ENCODE measurements at regions not wholly inside any gene's neighbourhood (a gene's known extent, or its start where the extent isn't known, plus 50 kb on each side); places are given as distances from the start of the nearest gene placed in this dataset.

DNA sequence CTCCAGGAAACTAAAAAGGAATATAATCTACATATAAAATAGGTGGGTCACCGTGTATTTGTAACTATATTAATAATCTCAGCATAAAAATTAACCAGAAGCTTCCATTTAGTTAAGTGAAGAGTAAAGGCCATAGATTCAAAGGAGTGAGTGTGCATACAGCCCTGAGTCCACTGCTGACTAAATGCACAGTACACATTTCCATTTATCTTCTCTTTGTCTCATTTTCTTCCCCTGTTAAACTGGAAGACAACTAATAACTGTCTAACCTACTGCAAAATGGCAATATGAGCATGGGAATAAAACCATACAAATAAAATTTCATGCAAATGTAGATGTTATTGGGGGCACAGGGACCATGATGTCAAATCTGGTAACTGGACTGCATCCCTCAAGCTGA, 59.9 kb upstream of the DAB2 start:
- Histone ChIP-seq H3K36me3 (ENCODE audit: control insufficient read depth in 1 of 2, insufficient read depth in 2 of 2, low read length in 2 of 2) (no peaks in the 10 kb centered on the region), H3K9me3 (ENCODE audit: control insufficient read depth in 1 of 2, low read length in 2 of 2) (no peaks in the 10 kb centered on the region), H3K27me3 (ENCODE audit: control insufficient read depth in 1 of 2, insufficient read depth in 2 of 2, low read length in 2 of 2) (peaks cover 0 to 5% of the 10 kb centered on the region in 2 donors), H3K9ac (ENCODE audit: low read depth in 1 of 2, low read length in 2 of 2) (no peak overlapping the region), H3K4me3 (ENCODE audit: low read depth in 1 of 2, low read length in 2 of 2) (no peak overlapping the region), H3K4me1 (ENCODE audit: control insufficient read depth in 1 of 2, insufficient read depth in 2 of 2, low read length in 2 of 2) (no peaks in the 10 kb centered on the region), H3K27ac (ENCODE audit: low read depth, low read length) (no peak overlapping the region)

DNA sequence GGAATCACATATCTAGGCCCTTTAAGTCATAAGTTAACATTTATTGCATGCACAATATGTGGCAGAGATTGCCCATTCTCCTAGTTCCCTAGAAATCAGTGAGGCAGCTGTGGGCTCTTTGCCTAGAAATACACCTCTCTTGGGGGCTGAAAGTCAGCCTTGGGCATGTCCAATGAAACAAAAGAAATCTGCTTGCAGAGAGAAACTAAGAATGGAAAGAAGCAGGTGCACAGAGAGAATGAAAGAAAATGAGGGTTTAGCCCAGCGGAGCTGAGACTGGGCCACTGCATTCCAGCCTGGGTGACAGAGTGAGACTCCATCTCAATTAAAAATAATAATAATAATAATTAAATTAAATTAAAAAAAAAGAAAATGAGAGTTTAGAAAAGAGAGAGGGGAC, 57.3 kb upstream of the DAB2 start:
- Histone ChIP-seq H3K36me3 (ENCODE audit: control insufficient read depth in 1 of 2, insufficient read depth in 2 of 2, low read length in 2 of 2) (no peaks in the 10 kb centered on the region), H3K9ac (ENCODE audit: low read depth in 1 of 2, low read length in 2 of 2) (no peak overlapping the region), H3K4me3 (ENCODE audit: low read depth in 1 of 2, low read length in 2 of 2) (no peak overlapping the region), H3K9me3 (ENCODE audit: control insufficient read depth in 1 of 2, low read length in 2 of 2) (no peaks in the 10 kb centered on the region), H3K27me3 (ENCODE audit: control insufficient read depth in 1 of 2, insufficient read depth in 2 of 2, low read length in 2 of 2) (peaks cover 0 to 5% of the 10 kb centered on the region in 2 donors), H3K4me1 (ENCODE audit: control insufficient read depth in 1 of 2, insufficient read depth in 2 of 2, low read length in 2 of 2) (no peaks in the 10 kb centered on the region), H3K27ac (ENCODE audit: low read depth, low read length) (no peak overlapping the region)

DNA sequence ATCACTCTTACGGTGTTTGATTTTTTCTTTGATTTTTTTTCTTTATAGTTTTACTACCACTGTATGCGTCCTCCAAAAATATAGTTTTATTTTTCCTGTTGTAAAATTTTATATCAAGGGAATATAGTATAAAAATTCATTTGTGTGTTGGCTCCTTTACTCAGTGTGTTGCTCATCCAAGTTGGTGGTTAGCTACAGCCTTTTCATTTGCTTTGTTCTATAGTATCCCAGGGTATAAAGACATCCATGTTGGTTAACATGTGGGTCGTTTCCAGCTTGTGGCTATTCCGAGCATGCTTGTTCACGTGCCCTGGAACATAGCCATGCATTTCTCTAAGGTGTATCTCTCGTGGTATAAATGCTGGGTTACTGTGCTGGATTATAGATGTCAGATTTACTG, 54.8 kb upstream of the DAB2 start:
- Histone ChIP-seq H3K36me3 (ENCODE audit: control insufficient read depth in 1 of 2, insufficient read depth in 2 of 2, low read length in 2 of 2) (no peaks in the 10 kb centered on the region), H3K27ac (ENCODE audit: low read depth, low read length) (no peak overlapping the region), H3K27me3 (ENCODE audit: control insufficient read depth in 1 of 2, insufficient read depth in 2 of 2, low read length in 2 of 2) (no peaks in the 10 kb centered on the region), H3K4me3 (ENCODE audit: low read depth in 1 of 2, low read length in 2 of 2) (no peak overlapping the region), H3K9ac (ENCODE audit: low read depth in 1 of 2, low read length in 2 of 2) (no peak overlapping the region), H3K9me3 (ENCODE audit: control insufficient read depth in 1 of 2, low read length in 2 of 2) (no peaks in the 10 kb centered on the region), H3K4me1 (ENCODE audit: control insufficient read depth in 1 of 2, insufficient read depth in 2 of 2, low read length in 2 of 2) (no peaks in the 10 kb centered on the region)

DNA sequence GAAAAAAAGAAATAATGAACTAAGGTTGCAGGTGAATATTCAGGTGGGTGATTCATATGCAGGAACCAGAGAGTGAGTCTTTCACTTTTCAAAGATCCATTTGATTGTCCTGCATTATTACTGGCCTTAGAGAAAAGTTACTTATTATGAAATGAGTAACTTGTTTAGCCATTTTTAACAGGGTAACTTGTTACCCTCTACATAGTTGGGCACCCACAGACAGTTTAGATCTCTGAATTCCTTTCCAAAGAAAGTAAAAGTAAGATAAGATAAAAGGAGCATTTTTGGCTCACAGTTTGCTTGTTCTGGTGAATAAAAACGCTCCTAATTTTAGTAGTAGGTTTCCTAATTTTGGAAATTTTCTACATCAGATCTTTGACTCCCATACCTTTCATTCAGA, 54.1 kb upstream of the DAB2 start:
- H3K4me1 ChIP-seq (ENCODE audit: control insufficient read depth in 1 of 2, insufficient read depth in 2 of 2, low read length in 2 of 2) = no peaks in the 10 kb centered on the region
- H3K27me3 ChIP-seq (ENCODE audit: control insufficient read depth in 1 of 2, insufficient read depth in 2 of 2, low read length in 2 of 2) = no peaks in the 10 kb centered on the region
- H3K27ac ChIP-seq (ENCODE audit: low read depth, low read length) = no peak overlapping the region
- no peaks in the 10 kb centered on the region for H3K9me3 ChIP-seq (ENCODE audit: control insufficient read depth in 1 of 2, low read length in 2 of 2)
- H3K4me3 ChIP-seq (ENCODE audit: low read depth in 1 of 2, low read length in 2 of 2) = no peak overlapping the region
- no peaks in the 10 kb centered on the region for H3K36me3 ChIP-seq (ENCODE audit: control insufficient read depth in 1 of 2, insufficient read depth in 2 of 2, low read length in 2 of 2)
- H3K9ac ChIP-seq (ENCODE audit: low read depth in 1 of 2, low read length in 2 of 2) = no peak overlapping the region

DNA sequence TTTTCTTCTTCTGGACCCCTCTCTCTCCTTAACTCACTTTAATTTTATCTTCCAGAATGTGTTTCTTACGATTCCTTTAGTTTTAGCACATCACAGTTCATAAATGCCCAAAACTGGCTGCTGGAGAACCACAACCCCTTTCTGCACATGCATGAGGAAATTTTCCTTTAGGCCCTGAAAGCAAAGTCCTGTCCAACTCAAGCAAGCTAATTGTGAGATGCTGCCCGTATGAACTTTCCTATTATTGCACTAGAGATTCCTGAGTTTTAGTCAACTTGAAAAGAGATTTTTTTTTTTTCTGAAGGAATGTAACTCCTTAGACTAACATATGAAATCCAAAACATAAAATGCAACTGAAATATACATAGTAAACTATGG, 52.1 kb upstream of the DAB2 start:
- H3K4me1 ChIP-seq (ENCODE audit: control insufficient read depth in 1 of 2, insufficient read depth in 2 of 2, low read length in 2 of 2) = no peaks in the 10 kb centered on the region
- no peaks in the 10 kb centered on the region for H3K36me3 ChIP-seq (ENCODE audit: control insufficient read depth in 1 of 2, insufficient read depth in 2 of 2, low read length in 2 of 2)
- no peak overlapping the region for H3K4me3 ChIP-seq (ENCODE audit: low read depth in 1 of 2, low read length in 2 of 2)
- no peaks in the 10 kb centered on the region for H3K27me3 ChIP-seq (ENCODE audit: control insufficient read depth in 1 of 2, insufficient read depth in 2 of 2, low read length in 2 of 2)
- H3K9me3 ChIP-seq (ENCODE audit: control insufficient read depth in 1 of 2, low read length in 2 of 2) = no peaks in the 10 kb centered on the region
- H3K27ac ChIP-seq (ENCODE audit: low read depth, low read length) = no peak overlapping the region
- H3K9ac ChIP-seq (ENCODE audit: low read depth in 1 of 2, low read length in 2 of 2) = no peak overlapping the region

DNA sequence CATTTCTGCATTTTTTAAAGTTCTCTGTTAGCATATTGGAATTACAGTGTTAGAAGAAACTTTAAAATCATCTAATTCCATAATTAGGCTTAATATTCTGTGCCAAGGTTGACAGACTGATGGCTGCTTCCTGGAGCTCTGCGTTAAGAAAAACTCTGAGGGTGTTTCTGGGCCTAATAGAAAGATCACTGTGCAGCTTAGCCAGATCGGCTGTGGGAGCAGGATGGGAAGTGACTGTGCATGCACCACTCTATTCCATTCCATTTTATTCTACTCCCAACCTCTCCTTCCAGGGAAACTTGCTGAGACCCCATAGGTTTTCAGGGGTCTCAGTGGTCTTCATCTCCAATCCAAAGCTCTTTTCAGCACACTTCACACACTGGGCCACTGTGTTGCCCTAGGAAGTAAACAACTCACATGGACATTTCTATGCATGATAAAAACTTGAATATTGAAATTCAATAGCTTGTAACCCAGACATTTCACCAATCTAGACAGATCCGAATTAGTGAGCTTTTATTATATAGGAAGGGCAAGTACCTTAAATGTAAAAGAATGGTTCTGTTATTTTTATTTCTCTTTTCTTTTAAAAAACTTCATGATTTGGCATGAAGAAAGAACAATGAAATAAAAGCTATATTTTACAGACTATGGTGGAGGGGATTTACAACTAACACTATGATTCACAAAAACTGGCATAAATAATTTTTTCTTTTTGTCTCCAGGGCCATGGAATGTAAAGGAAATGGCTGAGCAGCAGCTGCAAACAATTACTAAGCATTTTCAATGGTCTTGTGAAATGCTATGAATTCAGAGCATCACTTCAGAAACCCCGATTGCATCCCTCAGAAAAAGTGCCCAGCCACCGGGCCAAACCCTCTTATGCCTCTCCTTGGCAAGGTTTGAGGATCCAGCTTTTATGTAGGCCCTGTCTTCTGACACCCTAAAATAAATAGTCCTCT, 51.4 kb upstream of the DAB2 start:
- H3K36me3 ChIP-seq (ENCODE audit: control insufficient read depth in 1 of 2, insufficient read depth in 2 of 2, low read length in 2 of 2) = no peaks in the 10 kb centered on the region
- H3K9me3 ChIP-seq (ENCODE audit: control insufficient read depth in 1 of 2, low read length in 2 of 2) = no peaks in the 10 kb centered on the region
- no peak overlapping the region for H3K9ac ChIP-seq (ENCODE audit: low read depth in 1 of 2, low read length in 2 of 2)
- no peak overlapping the region for H3K4me3 ChIP-seq (ENCODE audit: low read depth in 1 of 2, low read length in 2 of 2)
- H3K27ac ChIP-seq (ENCODE audit: low read depth, low read length) = no peak overlapping the region
- H3K27me3 ChIP-seq (ENCODE audit: control insufficient read depth in 1 of 2, insufficient read depth in 2 of 2, low read length in 2 of 2) = no peaks in the 10 kb centered on the region
- H3K4me1 ChIP-seq (ENCODE audit: control insufficient read depth in 1 of 2, insufficient read depth in 2 of 2, low read length in 2 of 2) = no peaks in the 10 kb centered on the region

DNA sequence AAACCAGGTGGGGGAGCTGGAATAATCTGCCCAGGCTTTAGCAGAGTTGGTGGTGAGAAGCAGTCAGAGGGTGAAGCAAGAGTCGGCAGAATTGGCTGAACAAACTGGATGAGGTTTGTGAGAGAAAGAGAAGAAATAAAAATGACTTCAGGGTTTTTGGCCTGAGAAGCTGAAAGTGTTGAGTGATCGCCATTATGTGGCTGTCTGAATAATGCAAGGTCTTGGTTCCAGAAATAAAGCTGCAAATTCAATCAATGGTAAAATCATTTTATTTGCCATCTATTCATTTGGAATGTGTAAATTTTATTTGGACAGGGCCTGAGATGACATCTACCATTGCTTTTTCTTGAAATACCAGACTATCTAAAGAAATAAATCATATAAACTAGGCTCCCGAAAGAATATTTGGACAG, 50.4 kb upstream of the DAB2 start:
- Histone ChIP-seq H3K4me1 (ENCODE audit: control insufficient read depth in 1 of 2, insufficient read depth in 2 of 2, low read length in 2 of 2) (no peaks in the 10 kb centered on the region), H3K4me3 (ENCODE audit: low read depth in 1 of 2, low read length in 2 of 2) (no peak overlapping the region), H3K9me3 (ENCODE audit: control insufficient read depth in 1 of 2, low read length in 2 of 2) (no peaks in the 10 kb centered on the region), H3K9ac (ENCODE audit: low read depth in 1 of 2, low read length in 2 of 2) (no peak overlapping the region), H3K27ac (ENCODE audit: low read depth, low read length) (no peak overlapping the region), H3K27me3 (ENCODE audit: control insufficient read depth in 1 of 2, insufficient read depth in 2 of 2, low read length in 2 of 2) (no peaks in the 10 kb centered on the region), H3K36me3 (ENCODE audit: control insufficient read depth in 1 of 2, insufficient read depth in 2 of 2, low read length in 2 of 2) (no peaks in the 10 kb centered on the region)
